Coronary artery (tissue), 2 donors: ENCODE measurements at regions not wholly inside any gene's neighbourhood (a gene's known extent, or its start where the extent isn't known, plus 50 kb on each side); places are given as distances from the start of the nearest gene placed in this dataset.
"Not testable (repeated sequence)": the region's sequence is repeated elsewhere in the genome, so short reads cannot be mapped to it uniquely, and the experiment has no call there.

Experiments used
- DNase-seq: peaks from one replicate; pipeline ENCODE4 v3.0.0-alpha.2; 2017; ENCODE audit warnings: low spot score
- H3K27ac ChIP-seq, 2 donors: fragments of 200-600 bp; sonication (generic); one replicate each; pipeline ENCODE4 v1.5.1; 2016 to 2019
- H3K4me3 ChIP-seq: fragments of 200-600 bp; sonication (generic); 2 replicates; pipeline ENCODE4 v1.5.1; 2016; ENCODE audit warnings: mild to moderate bottlenecking, moderate library complexity

DNA sequence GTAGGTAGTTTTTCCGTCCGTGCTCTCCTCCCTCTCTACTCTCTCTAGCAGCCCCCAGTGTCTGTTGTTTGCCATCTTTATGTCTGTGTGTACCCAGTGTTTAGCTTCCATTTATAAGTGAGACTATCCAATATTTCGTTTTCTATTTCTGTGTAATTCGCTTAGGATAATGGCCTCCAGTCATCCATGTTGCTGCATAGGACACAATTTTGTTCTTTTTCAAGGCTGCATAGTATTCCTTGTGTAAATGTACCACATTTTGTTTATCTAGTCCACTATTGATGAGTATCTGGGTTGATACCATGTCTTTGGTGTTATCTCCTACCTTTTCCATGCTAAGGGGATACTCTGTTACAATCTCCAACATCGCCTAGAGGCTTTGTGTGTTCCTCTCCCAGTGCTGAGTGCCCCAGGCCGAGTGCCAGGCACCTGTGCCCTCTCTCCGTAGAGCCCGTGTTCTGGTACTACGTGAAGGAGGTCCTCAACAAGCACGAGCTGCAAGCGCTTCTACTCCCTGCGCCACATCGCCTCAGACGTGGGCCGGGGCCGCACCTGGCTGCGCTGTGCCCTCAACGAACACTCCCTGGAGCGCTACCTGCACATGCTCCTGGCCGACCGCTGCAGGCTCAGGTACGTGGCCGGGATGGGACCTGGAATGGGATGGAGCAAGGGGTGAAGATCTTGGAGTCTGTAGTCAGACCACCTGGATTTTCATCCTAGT lies 51.0 kb downstream of the NPIPB11 start:
- not testable (repeated sequence) for DNase-seq, H3K27ac ChIP-seq, H3K4me3 ChIP-seq

DNA sequence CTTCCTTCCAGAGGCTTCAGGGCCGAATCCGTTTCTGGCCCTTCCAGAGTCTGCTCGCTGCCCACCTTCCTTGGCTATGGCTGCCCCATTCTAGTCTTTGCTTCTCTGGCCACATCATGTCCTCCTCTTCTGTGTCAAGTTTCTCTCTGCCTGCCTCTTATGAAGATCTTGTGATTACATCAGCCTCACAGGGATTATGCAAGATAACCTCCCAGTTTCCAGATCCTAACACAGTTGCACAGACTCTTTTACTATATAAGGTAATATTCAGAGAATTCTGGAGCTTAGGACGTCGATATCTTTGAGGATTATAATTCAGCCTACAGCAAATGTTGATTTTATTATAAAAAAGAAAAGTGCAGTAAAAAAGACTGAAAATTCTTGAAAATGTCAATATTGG lies 52.1 kb downstream of the NPIPB11 start:
- H3K4me3 ChIP-seq, H3K27ac ChIP-seq, DNase-seq: not testable (repeated sequence)

DNA sequence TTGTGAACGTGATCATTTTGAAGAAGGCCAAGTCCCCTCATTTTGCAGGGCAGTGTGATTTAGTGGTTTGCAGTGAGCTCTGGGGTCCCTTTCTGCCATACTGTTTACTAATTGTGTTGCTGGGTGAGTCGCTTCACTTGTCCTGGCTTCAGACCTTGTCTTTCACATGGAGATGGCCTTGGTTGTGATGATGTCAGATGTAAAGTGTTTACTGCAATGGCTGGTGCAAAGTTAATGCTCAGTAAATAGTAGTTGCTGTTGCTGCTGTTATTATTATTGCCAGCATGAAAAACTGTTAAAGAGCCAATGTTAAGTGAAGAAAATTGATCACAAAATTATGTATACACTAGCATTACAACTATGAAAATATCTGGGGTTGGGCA lies 53.9 kb downstream of the NPIPB11 start:
- not testable (repeated sequence) for H3K27ac ChIP-seq, DNase-seq, H3K4me3 ChIP-seq

DNA sequence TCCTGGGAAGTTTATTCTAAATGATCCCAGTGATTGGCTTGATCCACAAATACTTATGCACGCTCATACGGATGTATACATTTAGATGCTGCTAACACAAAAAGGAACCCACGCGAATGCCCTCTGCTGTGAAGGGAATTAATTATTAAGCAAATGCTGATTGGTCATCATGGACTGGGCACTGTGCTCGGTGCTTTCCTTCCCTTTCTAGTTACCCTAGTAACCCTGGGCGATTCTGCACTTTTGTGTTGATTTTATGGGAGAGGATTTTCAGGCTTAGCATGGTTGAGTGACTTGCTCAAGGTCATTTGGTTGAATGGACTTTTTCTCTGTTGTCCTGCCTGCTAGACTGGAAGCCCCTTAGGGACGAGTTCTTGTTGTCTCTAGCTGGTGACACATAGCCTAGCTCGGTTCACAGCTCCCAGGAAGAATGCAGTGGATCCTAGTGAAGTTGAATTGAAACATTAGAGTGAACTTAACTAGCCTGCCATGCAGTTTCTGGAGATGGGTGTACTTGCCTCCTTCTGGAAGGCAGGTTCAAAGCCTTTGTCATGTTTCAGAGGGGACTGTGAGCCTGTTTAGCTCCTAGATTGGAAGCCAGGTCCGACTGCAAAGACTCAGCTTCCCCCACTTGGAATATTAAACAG lies 54.4 kb downstream of the NPIPB11 start:
- not testable (repeated sequence) for H3K27ac ChIP-seq, H3K4me3 ChIP-seq, DNase-seq

DNA sequence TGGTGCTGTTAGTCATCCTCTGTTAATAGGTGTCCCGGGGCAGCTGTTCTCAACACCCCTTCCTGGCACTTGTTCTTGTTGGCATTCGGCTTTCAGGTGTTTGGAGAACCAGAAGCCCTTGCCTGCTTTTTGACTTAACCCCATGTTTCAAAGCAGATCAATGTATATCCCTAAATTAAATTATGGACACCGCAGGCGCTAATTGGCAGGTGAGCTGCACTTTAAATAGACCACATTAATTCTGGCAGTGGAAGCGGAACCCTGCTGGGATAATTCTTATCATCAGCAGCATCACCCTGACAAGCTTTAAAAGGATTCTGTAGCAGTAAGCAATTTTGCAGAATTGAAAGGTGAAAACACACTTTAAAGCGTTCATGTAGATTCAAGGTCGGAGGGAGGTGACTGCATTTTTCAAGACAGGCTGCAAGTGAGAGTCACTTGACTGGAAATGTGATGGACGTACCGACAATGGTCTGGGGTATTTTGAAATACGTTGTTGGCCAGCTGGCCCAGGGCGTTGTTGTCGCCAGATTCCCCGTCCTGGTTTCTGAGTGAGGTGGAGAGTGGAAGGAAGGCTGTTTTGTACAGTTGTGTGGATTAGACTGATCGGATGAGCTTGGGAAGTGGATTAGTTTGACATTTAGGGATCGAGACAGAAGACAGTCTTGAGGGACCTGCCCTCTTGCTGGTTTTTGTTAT lies 55.1 kb downstream of the NPIPB11 start:
- not testable (repeated sequence) for H3K4me3 ChIP-seq, H3K27ac ChIP-seq, DNase-seq

DNA sequence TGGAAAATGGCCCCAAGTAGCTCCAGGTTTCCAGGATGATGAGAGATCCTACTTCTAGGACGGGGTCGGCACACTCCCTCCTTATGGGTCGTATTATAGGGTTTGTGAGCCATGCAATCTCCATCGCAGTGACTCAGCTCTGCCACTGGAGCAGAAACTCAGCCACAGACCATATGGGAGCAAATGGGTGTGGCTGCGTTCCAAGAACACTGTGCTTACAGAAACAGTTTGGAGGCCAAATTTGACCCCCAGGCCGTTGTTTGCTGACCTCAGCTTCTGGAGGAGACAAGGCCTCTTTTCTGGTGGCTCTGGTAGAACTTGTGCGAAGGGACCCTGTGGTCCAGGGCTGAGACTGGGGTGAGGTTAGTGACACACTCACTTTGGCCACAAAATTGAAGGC lies 56.5 kb downstream of the NPIPB11 start:
- not testable (repeated sequence) for H3K4me3 ChIP-seq, H3K27ac ChIP-seq, DNase-seq

DNA sequence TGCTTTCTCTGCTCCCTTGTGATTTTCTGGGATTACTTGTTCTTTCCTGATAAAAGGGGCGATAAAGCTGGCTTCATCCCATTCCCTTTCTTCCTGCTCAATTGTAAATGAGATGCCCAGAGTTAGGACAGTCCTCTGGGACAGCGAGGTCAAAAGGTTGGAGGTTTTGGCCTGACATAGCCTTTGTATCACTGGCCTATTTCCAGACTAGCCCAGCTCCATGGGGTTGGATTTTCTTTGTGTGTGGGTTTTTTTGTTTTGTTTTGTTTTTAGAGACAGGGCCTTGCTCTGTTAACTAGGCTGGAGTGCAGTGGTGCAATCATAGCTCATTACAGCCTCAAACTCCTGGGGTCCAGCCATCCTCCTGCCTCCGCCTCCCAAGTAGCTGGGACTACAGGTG lies 57.8 kb downstream of the NPIPB11 start:
- not testable (repeated sequence) for H3K4me3 ChIP-seq, DNase-seq, H3K27ac ChIP-seq

DNA sequence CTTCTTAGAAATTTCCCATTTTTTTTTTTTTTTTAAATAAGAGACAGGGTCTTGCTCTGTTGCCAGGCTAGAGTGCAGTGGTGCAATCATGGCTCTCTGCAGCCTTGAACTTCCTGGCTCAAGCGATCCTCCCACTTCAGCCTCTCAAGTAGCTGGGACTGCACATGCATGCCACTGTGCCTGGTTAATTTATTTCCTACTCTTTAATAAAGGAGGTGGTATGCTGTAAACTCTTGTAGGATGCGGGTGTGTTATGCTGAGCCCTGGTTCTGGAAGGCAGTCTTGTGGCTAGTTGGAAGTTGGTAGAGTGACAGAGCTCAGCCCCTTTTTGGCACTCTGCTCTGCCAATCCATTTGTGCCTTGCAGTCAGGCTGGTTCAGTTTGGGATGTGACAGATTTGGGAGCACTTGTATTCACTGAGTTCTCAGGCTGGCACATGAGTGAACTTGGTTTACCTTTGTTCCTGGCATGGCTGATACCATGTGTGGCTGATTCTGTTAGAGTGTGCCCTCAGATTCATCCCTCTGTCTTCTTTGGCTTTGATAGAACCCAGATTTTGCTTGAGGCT lies 58.3 kb downstream of the NPIPB11 start:
- not testable (repeated sequence) for DNase-seq, H3K27ac ChIP-seq, H3K4me3 ChIP-seq

DNA sequence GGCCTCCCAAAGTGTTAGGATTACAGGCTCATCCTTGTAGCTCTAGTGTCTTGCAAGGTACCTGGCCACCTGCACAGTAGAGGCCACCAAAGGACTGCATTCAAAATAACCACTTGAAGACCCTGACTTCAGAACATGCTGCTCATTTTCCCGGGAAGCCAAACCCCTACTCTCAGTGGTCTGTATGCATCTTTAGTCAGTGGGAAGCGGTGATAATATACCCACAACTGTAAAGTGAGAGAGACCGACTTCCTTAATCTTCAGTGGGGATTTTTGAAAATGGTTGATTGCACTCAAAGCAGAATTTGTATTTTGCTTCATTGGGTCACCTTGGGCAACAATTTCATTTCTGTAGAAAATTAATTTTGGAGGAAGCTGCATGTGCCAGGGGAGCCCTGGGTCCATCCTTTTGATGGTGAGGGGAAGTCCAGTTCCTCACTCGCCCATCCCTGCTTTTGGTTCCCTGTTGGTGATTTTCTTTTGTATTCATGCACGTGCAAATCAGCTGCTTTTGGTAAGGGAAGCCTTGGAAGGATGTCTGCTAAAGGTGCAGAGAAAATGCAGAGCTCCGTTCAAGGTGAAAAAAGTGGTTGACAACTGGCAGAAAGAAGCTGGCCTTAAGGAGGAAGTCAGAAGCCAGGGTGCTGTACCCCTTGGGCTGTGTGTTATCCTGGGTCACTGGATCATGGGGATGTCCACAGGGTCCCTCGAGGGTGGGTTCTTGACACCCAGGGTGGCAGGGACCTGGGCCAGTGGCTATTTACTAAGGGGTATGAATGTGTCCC lies 59.5 kb downstream of the NPIPB11 start:
- not testable (repeated sequence) for H3K4me3 ChIP-seq, H3K27ac ChIP-seq, DNase-seq

DNA sequence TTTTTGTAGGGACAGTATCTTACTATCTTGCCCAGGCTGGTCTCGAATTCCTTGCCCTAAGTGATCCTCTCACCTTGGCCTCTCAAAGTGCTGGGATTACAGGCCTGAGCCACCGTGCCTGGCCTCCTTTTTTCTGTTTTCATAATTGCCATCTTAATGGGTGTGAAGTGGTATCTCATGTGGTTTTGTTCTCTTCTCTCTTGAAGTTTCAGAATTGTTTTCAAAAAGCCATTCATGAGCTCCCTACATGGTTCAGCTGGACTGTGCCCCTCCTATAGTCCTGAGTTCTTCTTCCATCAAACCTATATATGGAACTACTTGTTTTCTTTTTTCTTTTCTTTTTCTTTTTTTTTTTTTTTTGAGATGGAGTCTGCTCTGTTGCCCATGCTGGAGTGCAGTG lies 60.3 kb downstream of the NPIPB11 start:
- H3K27ac ChIP-seq, H3K4me3 ChIP-seq, DNase-seq: not testable (repeated sequence)

DNA sequence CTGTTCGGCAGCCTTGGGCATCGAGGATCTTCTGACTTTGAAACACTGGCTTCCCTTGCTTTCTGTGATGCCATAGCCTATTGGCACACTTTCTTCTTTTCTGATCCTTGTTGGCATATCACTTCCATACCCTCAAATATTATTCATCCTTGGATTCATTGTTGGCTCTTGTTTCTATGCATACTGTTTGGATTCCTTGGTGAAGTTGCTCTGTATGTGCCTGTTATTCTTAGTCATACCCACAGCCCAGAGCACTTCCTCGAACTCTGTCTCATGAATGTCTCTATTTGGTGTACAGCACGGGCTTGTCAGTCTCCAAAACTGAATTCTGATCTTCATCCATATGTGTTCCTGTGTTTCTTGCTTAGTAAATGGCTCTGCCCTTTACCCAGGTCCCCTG lies 63.6 kb downstream of the NPIPB11 start:
- DNase-seq, H3K27ac ChIP-seq, H3K4me3 ChIP-seq: not testable (repeated sequence)

DNA sequence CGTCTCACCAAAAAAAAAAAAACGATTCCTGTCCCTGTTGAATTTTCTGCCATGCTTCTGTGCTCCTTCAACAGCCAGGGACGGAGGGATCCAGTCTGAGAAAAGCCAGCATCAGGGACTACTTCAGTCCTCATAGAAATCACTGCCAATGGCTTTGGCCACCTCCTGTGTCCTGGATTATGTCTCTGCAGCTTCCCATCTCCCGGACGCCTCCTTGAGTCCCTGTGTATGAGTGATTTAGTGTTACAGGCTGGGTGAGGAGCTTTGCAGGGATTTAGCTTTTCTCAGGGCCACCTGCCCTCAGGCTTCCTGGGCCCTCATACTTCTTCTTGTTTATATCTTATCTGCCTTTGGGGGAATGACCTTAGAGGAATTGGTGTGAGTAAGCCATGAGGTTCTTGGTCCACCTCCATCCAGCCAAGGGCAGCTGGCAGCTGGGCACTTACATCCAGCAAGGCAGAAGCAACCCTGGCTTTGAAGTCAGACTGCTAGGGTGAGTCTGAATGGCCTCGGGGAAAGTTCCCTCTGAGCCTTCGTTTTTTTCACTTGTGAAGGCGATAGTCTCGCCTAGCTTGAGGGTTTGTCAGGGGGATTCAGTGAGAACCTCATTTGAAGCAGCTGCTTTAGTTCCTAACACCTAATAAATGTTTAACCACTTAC lies 65.6 kb downstream of the NPIPB11 start:
- H3K27ac ChIP-seq, H3K4me3 ChIP-seq, DNase-seq: not testable (repeated sequence)

DNA sequence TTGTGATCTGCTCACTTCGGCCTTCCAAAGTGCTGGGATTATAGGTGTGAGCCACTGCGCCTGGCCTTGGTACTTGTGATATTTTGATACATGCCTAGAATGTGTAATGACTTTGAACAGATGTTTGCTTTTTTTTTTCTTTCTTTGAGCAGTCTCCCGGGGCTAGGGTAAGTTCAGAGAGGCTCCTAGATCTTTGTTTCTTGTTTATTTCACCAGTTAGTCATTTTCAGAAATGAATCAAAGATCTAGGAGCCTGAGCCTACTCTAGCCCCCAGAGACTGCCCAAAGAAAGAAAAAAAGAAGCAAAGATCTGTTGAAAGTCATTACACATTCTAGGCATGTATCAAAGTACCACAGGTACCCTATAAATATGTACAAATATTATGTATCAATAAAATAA lies 66.3 kb downstream of the NPIPB11 start:
- not testable (repeated sequence) for H3K27ac ChIP-seq, H3K4me3 ChIP-seq, DNase-seq

DNA sequence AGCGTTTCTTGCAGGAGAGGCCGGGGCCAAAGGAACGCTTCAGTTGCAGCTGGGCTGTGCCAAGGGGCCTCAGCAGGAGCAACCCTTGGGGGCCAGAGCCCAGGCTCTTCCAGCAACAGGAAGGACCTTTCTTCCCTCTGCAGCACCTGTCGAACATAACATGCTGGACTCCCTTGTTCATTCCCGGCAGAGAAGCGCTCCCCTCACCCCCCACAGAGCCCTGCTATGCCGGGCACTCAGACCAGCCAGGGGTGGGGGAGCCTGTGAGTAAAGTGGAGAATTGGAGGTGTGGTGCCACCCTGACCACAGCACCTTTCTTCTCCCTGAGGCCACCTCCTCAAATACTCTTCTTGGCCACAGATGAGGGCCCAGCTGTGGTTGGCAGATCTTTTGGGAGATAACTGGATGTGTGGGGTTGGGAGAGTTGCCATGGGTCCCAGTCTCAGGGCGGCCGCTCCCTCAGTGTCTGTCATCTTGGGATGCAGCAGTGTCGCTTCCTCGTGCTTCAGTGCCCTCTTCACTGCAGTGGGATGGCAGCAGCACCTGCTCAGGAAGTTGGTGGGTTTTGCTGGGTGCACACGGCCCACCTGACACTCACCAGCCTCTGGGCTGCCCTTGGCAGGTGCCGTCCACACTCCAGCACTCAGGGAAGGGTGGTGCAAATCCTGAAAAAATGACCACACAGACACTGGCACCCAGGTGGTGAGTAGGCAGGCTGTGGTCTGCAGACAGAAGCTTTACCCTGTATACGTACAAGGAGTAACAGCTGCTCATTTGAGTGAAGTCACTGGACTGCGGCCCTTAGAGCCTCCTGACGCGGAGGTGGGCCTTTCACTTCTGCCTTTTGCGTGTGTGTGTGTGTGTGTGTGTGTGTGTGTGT lies 67.5 kb downstream of the NPIPB11 start:
- not testable (repeated sequence) for H3K4me3 ChIP-seq, DNase-seq, H3K27ac ChIP-seq

DNA sequence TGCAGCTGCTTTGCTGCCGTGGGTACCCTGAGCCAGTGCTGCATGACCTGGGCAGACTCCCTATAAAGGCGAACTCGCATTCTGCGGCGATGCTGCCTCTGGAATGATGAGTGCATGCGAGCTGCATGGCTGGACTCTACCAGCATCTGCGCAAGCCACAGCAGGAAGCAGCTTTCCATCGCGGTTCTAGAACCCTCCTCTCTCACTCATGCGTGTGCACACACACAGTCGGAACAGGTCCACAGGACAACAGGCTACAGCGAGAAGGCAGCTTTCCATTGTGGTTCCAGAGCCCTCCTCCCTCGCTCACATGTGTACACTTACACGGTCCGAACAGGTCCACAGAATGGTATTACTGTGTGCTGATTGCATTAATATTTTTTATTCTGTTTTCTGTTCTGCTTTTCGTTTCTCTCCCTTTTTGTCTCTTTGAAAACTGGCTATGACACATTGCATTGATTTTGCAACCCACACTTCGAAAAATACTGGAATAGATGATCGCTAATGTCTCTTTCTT lies 69.1 kb downstream of the NPIPB11 start:
- not testable (repeated sequence) for DNase-seq, H3K4me3 ChIP-seq, H3K27ac ChIP-seq

DNA sequence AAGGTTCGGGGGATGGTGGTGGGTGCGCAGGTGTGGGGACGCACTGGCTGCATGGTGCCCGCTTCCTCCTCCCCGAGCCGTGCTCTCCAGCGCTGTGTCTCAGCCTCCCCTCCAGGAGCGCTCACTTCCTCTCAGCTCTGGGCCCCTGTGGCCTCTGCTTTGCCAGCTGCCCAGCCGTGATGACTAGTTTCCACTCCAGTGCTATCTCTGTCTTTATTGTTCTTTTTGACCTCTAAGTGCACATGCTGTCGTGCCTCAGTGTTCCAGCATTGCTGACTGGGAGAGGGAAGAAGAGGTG lies 71.0 kb downstream of the NPIPB11 start:
- not testable (repeated sequence) for H3K4me3 ChIP-seq, DNase-seq, H3K27ac ChIP-seq

DNA sequence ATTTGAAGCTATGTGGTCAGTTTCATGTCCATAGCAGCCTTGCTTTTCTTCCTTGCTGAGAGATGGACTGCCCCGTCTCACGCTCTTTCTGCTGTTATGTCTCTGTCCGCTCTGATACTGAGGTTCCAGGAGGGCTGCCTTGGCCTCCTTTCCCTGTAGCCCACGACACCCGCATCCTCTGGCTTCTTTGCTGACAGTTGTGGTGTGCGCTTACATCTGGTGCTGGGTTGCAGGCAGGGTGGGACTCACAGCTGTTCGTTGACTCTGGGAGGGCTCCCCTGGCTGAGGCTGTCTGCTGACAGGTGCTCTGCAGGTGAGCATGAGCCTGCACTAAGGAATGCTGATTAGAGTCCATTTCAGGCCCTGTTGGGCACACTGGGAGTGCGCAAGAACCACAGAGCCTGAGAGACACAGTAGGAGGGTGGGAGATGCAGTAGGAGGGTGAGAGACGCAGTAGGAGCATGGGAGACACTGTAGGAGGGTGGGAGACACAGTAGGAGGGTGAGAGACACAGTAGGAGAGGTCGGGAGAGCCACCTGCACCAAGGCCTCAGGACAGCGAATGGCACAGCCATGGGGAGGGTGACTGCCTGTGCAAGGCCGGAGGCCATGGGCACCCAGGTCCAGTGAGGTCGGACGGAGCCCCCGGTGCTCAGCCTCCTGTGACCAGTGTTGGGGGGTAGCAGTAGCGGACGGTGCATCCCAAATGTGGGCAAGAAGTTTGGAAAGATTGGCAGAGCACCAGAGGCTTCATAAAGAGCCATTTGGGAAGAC lies 71.5 kb downstream of the NPIPB11 start:
- DNase-seq, H3K4me3 ChIP-seq, H3K27ac ChIP-seq: not testable (repeated sequence)
